ENCODE measurements at regions not wholly inside any gene's neighbourhood (a gene's known extent, or its start where the extent isn't known, plus 50 kb on each side); places are given as distances from the start of the nearest gene placed in this dataset.
"Not testable (repeated sequence)": the region's sequence is repeated elsewhere in the genome, so short reads cannot be mapped to it uniquely, and the experiment has no call there.

- no peak for DNase-seq
Observed at GRCh38 chr2:186306754-186307153, 179.3 kb upstream of the ZC3H15 start.

- DNase-seq: no peak
Observed at GRCh38 chr2:186307871-186308270, 178.2 kb upstream of the ZC3H15 start.

GRCh38 chr2:186308347-186308746 lies 177.7 kb upstream of the ZC3H15 start:
- no peak for DNase-seq

GRCh38 chr2:186309901-186310300 lies 176.2 kb upstream of the ZC3H15 start:
- DNase-seq: no peak

GRCh38 chr2:186319105-186319504 lies 167.0 kb upstream of the ZC3H15 start:
- DNase-seq: no peak

- no peak for DNase-seq
Observed at GRCh38 chr2:186325827-186326535, 160.1 kb upstream of the ZC3H15 start.

GRCh38 chr2:186327251-186327868 lies 158.7 kb upstream of the ZC3H15 start:
- no peak for DNase-seq

GRCh38 chr2:186328838-186329237 lies 157.2 kb upstream of the ZC3H15 start:
- no peak for DNase-seq

- DNase-seq: no peak
Observed at GRCh38 chr2:186330050-186330449, 156.0 kb upstream of the ZC3H15 start.

GRCh38 chr2:186339716-186340115 lies 146.3 kb upstream of the ZC3H15 start:
- no peak for DNase-seq

GRCh38 chr2:186342029-186342428 lies 144.0 kb upstream of the ZC3H15 start:
- no peak for DNase-seq

GRCh38 chr2:186345745-186346144 lies 140.3 kb upstream of the ZC3H15 start:
- no peak for DNase-seq

- DNase-seq: no peak
Observed at GRCh38 chr2:186346216-186346615, 139.8 kb upstream of the ZC3H15 start.

- DNase-seq: no peak
Observed at GRCh38 chr2:186347472-186347871, 138.6 kb upstream of the ZC3H15 start.

GRCh38 chr2:186348200-186348599 lies 137.9 kb upstream of the ZC3H15 start:
- DNase-seq: no peak

GRCh38 chr2:186349508-186349907 lies 136.6 kb upstream of the ZC3H15 start:
- no peak for DNase-seq

- DNase-seq: not testable (repeated sequence)
Observed at GRCh38 chr2:186354160-186354559, 131.9 kb upstream of the ZC3H15 start.

- DNase-seq: no peak
Observed at GRCh38 chr2:186365406-186365805, 120.7 kb upstream of the ZC3H15 start.

- no peak for DNase-seq
Observed at GRCh38 chr2:186379052-186379451, 107.0 kb upstream of the ZC3H15 start.

GRCh38 chr2:186380805-186381204 lies 105.3 kb upstream of the ZC3H15 start:
- no peak for DNase-seq

- DNase-seq: no peak
Observed at GRCh38 chr2:186381573-186381972, 104.5 kb upstream of the ZC3H15 start.

GRCh38 chr2:186382932-186383331 lies 103.1 kb upstream of the ZC3H15 start:
- DNase-seq: no peak

GRCh38 chr2:186384226-186384625 lies 101.8 kb upstream of the ZC3H15 start:
- no peak for DNase-seq

- DNase-seq: not testable (repeated sequence)
Observed at GRCh38 chr2:186385638-186386201, 100.3 kb upstream of the ZC3H15 start.
